ENCODE measurements at regions not wholly inside any gene's neighbourhood (a gene's known extent, or its start where the extent isn't known, plus 50 kb on each side); places are given as distances from the start of the nearest gene placed in this dataset.

DNA sequence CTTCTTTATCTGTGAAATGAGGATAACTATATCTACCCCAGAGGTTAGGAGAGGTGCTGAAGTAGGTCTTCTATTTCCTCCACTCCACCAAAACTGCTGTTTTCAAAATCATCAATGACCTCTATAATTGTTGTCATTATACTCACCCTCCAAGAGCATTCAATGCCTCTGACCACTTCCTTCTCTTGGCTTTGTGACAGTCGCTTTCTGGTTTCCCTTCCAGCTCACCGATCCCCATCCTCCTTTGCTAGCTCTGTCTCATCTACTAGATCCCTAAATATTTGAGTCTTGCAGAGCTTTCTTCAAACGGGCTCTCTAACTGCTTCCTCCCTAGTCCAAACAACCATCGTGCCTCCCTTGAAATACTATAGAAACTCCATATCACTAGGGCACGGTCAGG lies 153.5 kb downstream of the RPLP1 start:
- H3K4me3 ChIP-seq (ENCODE audit: low read length, poor library complexity, severe bottlenecking), result no peak overlapping the region
- H3K9me3 ChIP-seq (ENCODE audit: insufficient read depth, low read depth, low read length), result no peaks in the 10 kb centered on the region
- H3K9ac ChIP-seq (ENCODE audit: low read depth, low read length, poor library complexity, severe bottlenecking), result no peak overlapping the region
- no peaks in the 10 kb centered on the region for H3F3A ChIP-seq (ENCODE audit: low read depth)
- no peak for TF ChIP-seq EZH2phosphoT487 (IDR thresholded peaks at IDR 0.05; ENCODE audit: borderline replicate concordance)
- TF ChIP-seq, protein P1, sequence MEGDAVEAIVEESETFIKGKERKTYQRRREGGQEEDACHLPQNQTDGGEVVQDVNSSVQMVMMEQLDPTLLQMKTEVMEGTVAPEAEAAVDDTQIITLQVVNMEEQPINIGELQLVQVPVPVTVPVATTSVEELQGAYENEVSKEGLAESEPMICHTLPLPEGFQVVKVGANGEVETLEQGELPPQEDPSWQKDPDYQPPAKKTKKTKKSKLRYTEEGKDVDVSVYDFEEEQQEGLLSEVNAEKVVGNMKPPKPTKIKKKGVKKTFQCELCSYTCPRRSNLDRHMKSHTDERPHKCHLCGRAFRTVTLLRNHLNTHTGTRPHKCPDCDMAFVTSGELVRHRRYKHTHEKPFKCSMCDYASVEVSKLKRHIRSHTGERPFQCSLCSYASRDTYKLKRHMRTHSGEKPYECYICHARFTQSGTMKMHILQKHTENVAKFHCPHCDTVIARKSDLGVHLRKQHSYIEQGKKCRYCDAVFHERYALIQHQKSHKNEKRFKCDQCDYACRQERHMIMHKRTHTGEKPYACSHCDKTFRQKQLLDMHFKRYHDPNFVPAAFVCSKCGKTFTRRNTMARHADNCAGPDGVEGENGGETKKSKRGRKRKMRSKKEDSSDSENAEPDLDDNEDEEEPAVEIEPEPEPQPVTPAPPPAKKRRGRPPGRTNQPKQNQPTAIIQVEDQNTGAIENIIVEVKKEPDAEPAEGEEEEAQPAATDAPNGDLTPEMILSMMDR (conservative IDR thresholded peaks at IDR 0.05; ENCODE audit: low read length), result no peak
- no peak overlapping the region for H2AFZ ChIP-seq (ENCODE audit: low read length)
- H3K79me2 ChIP-seq (ENCODE audit: insufficient read depth, low read length), result no peaks in the 10 kb centered on the region
- H3K27me3 ChIP-seq (ENCODE audit: insufficient read depth, low read length, poor library complexity, severe bottlenecking), result no peaks in the 10 kb centered on the region
- H3K4me1 ChIP-seq (ENCODE audit: insufficient read depth, low read length, poor library complexity, severe bottlenecking), result peaks cover 8% of the 10 kb centered on the region
- no peaks in the 10 kb centered on the region for H3K36me3 ChIP-seq (ENCODE audit: insufficient read depth, low read length)
- H3K9me2 ChIP-seq (replicated peaks; ENCODE audit: low read depth, low read length), result no peaks in the 10 kb centered on the region
- H3K4me2 ChIP-seq (ENCODE audit: low read depth, low read length, poor library complexity, severe bottlenecking), result no peak overlapping the region
- H4K20me1 ChIP-seq (ENCODE audit: insufficient read depth, low read length, poor library complexity, severe bottlenecking), result no peaks in the 10 kb centered on the region

DNA sequence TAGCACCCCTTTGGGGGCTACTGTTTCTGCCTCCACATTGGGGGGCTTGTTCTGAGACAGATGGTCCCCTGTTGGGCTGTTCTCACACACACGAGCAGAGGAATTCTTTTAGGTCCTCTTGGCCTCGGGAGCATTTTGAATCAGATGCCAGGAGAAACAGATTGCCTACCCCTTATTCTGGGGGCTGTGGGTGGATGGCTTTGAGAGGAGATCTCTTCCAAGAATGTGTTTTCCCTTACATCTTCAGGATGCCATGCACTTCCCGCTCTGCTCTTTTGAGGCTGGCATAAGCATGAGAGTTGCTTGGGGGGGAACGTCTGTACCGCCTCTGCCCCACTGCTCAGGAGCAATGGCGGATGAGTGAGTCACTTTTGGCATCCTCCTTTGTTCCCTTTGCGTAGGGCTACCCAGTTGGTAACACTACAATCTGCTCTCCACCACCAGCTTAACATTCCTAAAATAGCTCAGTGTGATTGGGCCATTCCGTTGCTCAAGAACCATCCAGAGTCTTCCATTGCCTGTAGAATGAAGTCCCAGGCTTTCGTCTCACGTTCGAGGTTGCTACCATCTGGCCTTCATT lies 154.4 kb downstream of the RPLP1 start:
- TF ChIP-seq, protein P1 (conservative IDR thresholded peaks at IDR 0.05; ENCODE audit: low read length), result no peak
- TF ChIP-seq EZH2phosphoT487 (IDR thresholded peaks at IDR 0.05; ENCODE audit: borderline replicate concordance), result no peak
- Histone ChIP-seq H3K4me1 (ENCODE audit: insufficient read depth, low read length, poor library complexity, severe bottlenecking) (peaks cover 8% of the 10 kb centered on the region), H3F3A (ENCODE audit: low read depth) (no peaks in the 10 kb centered on the region), H3K9me2 (replicated peaks; ENCODE audit: low read depth, low read length) (no peaks in the 10 kb centered on the region), H3K27me3 (ENCODE audit: insufficient read depth, low read length, poor library complexity, severe bottlenecking) (no peaks in the 10 kb centered on the region), H2AFZ (ENCODE audit: low read length) (no peak overlapping the region), H3K9me3 (ENCODE audit: insufficient read depth, low read depth, low read length) (no peaks in the 10 kb centered on the region), H4K20me1 (ENCODE audit: insufficient read depth, low read length, poor library complexity, severe bottlenecking) (no peaks in the 10 kb centered on the region), H3K36me3 (ENCODE audit: insufficient read depth, low read length) (no peaks in the 10 kb centered on the region), H3K79me2 (ENCODE audit: insufficient read depth, low read length) (no peaks in the 10 kb centered on the region), H3K4me3 (ENCODE audit: low read length, poor library complexity, severe bottlenecking) (no peak overlapping the region), H3K9ac (ENCODE audit: low read depth, low read length, poor library complexity, severe bottlenecking) (no peak overlapping the region), H3K4me2 (ENCODE audit: low read depth, low read length, poor library complexity, severe bottlenecking) (no peak overlapping the region)

DNA sequence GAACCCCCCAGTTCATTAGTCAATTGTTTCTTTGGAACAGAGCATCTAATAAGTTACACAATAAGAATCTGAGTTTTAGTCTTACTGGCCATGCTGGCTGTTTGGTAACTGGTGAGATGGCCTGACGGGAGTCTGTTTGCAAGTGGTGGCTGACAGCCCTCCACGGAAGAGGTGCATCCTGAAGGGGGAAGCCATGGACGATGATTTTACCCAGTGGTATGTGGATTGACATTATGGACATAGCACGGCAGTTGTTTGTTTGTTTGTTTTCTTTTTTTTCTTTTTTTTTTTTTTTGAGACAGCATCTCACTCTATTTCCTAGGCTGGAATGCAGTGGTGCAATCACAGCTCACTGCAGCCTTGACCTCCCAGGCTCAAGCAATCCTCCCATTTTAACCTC lies 156.0 kb downstream of the RPLP1 start:
- Histone ChIP-seq H3K79me2 (ENCODE audit: insufficient read depth, low read length) (no peaks in the 10 kb centered on the region), H2AFZ (ENCODE audit: low read length) (no peak overlapping the region), H3F3A (ENCODE audit: low read depth) (no peaks in the 10 kb centered on the region), H3K9me3 (ENCODE audit: insufficient read depth, low read depth, low read length) (no peaks in the 10 kb centered on the region), H3K36me3 (ENCODE audit: insufficient read depth, low read length) (no peaks in the 10 kb centered on the region), H3K9me2 (replicated peaks; ENCODE audit: low read depth, low read length) (no peaks in the 10 kb centered on the region), H4K20me1 (ENCODE audit: insufficient read depth, low read length, poor library complexity, severe bottlenecking) (no peaks in the 10 kb centered on the region), H3K27me3 (ENCODE audit: insufficient read depth, low read length, poor library complexity, severe bottlenecking) (no peaks in the 10 kb centered on the region), H3K4me3 (ENCODE audit: low read length, poor library complexity, severe bottlenecking) (no peak overlapping the region), H3K4me2 (ENCODE audit: low read depth, low read length, poor library complexity, severe bottlenecking) (no peak overlapping the region), H3K9ac (ENCODE audit: low read depth, low read length, poor library complexity, severe bottlenecking) (no peak overlapping the region), H3K4me1 (ENCODE audit: insufficient read depth, low read length, poor library complexity, severe bottlenecking) (peaks cover 8% of the 10 kb centered on the region)
- TF ChIP-seq, protein P1 (conservative IDR thresholded peaks at IDR 0.05; ENCODE audit: low read length), result no peak
- no peak for TF ChIP-seq EZH2phosphoT487 (IDR thresholded peaks at IDR 0.05; ENCODE audit: borderline replicate concordance)

Data from Loucy (cell line).